ENCODE measurements at regions not wholly inside any gene's neighbourhood (a gene's known extent, or its start where the extent isn't known, plus 50 kb on each side); places are given as distances from the start of the nearest gene placed in this dataset.
"Not testable (repeated sequence)": the region's sequence is repeated elsewhere in the genome, so short reads cannot be mapped to it uniquely, and the experiment has no call there.

- DNase-seq: not testable (repeated sequence)
Measured at GRCh38 chr2:192682511-192682910, 487.8 kb upstream of the TMEFF2 start.

- no peak for DNase-seq
Measured at GRCh38 chr2:192675681-192676080, 480.9 kb upstream of the TMEFF2 start.

DNA sequence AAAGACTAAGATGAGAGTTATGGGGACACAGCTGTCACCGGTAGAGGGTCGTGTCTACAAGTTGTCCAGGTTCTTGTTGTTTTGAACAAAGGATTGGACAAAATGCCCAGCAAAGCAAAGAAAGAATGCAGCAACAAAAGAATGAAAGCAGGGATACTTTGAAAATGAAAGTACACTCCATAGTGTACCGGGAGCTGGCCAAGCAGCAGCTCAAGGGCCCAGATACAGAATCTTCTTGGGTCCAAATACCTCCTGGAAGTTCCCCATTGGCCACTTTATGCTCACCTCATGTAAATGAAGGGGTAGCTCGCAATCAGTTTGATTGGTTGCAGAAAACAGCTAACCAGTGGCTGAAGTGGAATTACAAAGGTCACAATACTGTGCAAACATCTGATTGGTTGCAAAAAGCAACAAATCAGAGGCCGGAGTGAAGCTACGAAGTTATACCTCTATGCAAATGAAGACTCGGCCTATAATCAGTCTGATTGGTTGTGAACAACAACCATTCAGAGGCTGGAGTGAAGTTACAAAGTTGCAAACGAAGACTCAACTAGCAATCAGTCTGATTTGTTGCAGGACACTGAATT is 474.9 kb upstream of the TMEFF2 start:
- DNase-seq: no peak

DNA sequence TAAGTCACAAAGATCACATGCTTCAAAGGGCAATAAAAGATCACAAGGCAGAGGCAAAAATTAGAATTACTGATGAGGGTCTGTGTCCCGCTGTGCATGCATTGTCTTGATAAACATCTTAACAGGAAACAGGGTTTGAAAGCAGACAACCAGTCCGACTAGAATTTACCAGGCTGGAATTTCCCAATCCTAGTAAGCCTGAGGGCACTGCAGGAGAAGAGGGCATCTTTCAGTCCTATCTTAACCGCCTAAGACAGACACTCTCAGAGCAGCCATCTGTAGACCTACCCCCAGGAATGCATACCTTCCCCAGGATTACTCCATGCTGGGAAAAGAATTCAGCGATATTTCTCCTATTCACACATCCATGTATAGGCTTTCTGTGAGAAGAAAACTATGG is 465.8 kb upstream of the TMEFF2 start:
- not testable (repeated sequence) for DNase-seq

- DNase-seq: no peak
Measured at GRCh38 chr2:192657362-192657761, 462.6 kb upstream of the TMEFF2 start.

DNA sequence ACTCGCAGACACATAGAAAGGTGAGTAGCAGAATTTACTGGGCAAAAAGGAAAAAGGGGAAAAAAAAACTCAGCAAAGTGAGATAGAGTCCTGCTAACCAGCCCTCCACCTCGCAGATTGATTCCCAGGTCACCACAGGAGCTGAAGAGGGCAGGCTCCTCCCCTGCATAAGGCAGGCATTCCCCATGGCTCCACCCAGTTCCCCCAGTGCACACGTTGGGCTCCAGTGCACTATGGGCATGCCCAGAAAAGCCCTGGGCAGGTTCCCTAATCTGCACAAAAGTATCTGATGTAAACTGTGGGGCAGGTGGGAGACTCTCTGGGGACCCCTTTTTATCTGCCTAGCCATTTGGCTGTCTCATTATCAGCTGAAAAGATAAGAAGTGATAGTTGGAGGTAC is 461.2 kb upstream of the TMEFF2 start:
- no peak for DNase-seq

GRCh38 chr2:192645811-192646598 is 451.3 kb upstream of the TMEFF2 start:
- no peak for DNase-seq

- no peak for DNase-seq
Measured at GRCh38 chr2:192634557-192634956, 439.8 kb upstream of the TMEFF2 start.

- DNase-seq: no peak
Measured at GRCh38 chr2:192628017-192628416, 433.3 kb upstream of the TMEFF2 start.

DNA sequence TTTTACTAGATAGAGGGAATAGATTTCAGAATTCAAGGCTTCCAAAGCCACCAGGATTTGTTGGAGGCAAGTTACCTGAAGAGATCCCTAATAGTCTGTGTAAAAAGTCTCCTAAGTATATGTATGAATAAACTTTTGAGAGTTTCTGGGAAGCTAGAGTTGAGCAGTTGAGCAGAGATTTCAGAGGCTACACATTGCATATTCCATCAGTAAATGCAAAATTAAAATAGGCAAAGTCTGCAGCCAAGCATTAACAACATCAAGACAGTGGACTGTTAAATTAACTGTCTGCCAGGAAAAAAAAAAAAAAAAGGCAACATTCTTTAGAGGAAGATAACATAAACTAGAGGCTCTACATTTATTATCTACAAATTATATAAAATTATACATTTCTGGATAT is 420.4 kb upstream of the TMEFF2 start:
- DNase-seq: no peak

GRCh38 chr2:192604295-192604694 is 409.6 kb upstream of the TMEFF2 start:
- DNase-seq: no peak

- DNase-seq: not testable (repeated sequence)
Measured at GRCh38 chr2:192598649-192599048, 403.9 kb upstream of the TMEFF2 start.

GRCh38 chr2:192593561-192593960 is 398.8 kb upstream of the TMEFF2 start:
- no peak for DNase-seq

DNA sequence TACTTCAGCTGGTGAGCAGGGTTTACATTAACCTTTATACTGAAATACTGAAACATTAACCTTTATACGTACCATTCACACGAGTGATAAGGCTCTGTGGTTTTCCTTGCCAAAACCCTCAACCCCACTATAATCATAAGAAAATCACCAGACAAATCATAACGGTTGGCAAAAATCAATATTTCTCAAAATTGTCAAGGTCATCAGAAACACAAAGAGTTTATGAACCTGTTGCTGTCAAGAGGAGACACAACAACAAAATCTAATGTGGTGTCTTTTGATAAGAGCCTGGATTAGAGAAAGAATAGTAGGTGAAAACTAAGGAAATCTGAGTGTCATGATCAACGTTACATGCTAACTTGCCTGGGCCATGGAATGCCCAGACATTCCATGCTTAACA is 396.9 kb upstream of the TMEFF2 start:
- no peak for DNase-seq

DNA sequence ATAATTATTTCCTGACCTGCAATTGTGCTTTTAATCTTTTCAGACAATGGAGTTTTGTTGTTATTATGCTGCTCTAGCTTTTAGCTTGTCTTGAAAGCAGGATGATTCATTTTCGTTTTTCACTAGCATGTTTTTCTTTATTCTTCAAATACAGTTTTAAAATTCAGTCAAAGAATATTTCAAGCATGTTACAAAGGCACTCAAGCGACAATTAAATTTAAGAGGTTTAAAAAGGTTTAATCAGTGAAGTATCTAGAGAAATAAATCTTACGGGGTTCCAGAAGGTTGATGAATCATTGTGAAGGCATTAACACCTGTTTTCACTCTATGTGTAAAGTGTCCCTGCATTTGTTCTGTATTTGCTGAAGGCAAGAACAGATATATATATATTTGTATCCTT is 390.7 kb upstream of the TMEFF2 start:
- DNase-seq: no peak

GRCh38 chr2:192584976-192585375 is 390.2 kb upstream of the TMEFF2 start:
- no peak for DNase-seq

- no peak for DNase-seq
Measured at GRCh38 chr2:192579965-192580700, 385.4 kb upstream of the TMEFF2 start.

DNA sequence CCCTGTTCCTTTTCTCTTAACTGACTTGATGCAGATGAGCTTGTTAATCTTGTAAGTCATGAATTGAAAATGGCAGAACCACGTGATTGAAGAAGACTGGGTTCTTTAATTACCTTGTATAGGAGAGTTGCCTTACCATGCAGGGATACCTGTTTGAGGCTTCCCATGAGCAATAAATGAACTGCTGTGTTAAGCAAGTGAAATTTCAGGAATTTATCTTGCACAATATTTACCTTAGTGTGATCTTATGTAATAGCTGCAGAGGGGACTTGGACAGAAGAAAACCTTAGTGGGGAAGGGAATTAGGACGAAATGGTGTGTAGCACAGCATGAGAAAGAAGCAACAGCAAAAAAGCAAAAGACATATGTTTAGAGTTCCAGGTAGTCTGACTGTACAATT is 384.0 kb upstream of the TMEFF2 start:
- DNase-seq: no peak

DNA sequence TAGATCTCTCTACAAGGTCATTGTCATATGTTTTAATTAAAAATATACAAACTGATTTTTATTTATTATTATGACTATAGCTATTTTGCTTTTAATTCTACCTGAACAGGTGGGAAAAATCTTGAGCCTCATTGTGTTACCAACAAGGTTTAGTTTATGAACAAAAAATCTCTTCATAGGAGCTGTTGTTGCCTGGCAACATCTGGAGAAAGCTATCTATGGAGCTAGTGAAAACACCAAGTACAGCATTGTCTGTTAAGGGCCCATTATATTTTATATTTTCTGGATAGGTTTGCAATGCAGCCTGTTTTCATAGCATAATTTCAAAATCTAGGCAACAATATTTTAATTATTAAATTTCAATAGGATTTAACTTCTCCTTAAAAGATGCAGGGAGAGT is 383.0 kb upstream of the TMEFF2 start:
- DNase-seq: no peak

DNA sequence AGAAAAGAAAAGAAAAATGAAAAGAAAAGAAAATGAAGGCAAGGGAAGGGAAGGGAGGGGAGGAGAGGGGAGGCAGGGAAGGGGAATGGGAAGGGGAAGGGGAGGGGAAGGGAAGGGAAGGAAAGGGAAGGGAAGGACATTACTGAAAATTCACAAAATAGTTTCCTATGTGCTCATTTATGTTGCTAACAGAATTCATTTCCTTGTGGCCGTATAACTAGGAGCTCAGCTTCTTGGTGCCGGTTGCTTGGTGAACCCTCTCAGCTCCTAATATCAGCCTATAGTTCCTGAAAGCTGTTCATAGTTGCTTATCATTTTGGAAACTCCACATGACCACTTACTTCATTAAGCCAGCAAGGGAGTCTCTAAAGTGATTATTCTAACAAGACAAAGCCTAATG is 379.8 kb upstream of the TMEFF2 start:
- DNase-seq: no peak

GRCh38 chr2:192571636-192572035 is 376.9 kb upstream of the TMEFF2 start:
- DNase-seq: no peak

- no peak for DNase-seq
Measured at GRCh38 chr2:192570788-192571187, 376.1 kb upstream of the TMEFF2 start.

DNA sequence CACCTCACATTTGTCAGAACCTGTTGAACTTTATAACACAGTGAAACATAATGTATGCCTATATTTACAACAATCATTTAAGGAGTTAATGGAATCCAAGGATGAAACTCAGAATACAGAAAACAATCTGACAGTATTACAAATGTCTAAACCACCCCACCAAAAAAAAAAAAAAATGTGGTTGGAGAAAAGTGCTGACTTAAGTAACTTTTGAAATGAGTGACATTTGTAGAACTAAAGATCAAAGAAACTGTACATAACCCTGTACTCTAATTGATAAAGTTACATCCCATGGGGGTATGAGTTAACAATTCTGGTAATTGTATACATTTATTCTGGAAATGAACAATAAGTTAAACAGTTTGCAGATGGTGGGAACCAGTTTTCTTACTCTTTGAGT is 372.1 kb upstream of the TMEFF2 start:
- no peak for DNase-seq

DNA sequence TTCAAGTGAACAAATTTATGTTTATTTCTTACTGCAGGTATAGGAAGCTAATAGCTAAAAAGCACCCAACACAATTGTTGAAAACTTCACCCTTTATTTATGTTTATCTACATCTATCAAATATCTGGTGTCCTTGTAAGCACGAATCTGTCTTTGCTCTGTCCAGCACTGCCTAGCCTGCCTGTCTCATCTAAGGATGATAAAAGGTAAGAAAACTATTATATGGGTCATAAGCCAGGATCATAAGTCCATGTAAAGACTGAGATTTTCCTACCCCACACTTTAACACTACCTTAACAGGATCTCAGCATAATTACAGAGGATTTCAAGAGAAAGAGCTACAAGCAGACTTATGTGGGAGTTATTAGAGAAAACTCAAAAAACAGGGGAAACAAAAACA is 365.6 kb upstream of the TMEFF2 start:
- DNase-seq: no peak
